ENCODE measurements at regions not wholly inside any gene's neighbourhood (a gene's known extent, or its start where the extent isn't known, plus 50 kb on each side); places are given as distances from the start of the nearest gene placed in this dataset.

DNA sequence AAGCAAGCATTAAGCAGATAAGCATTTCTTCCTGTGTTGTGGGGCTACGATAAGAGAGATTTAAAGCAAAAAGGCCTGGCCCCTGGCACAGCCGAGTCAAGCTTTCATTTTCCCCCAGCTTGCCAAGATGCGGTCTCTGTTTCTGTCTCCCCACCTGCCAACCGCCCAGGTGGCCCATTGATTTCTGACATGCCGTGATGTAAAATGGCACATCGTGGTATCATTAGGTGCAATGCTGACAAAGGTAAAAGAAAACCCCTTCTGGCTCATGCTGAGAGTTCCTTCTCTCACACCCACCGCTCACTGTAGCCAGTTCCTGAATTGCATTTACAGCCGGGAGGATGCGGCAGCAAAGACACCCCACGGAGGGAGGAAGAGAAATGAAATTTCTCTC, 62.8 kb downstream of the BOD1L2 start:
- Histone ChIP-seq H3K27ac (no peak overlapping the region), H3K4me2 (ENCODE audit: unreplicated experiment) (no peak overlapping the region), H4K20me1 (ENCODE audit: insufficient read depth) (no peaks in the 10 kb centered on the region), H3F3A (ENCODE audit: insufficient read depth) (no peaks in the 10 kb centered on the region), H3K9ac (no peak overlapping the region), H2AFZ (peak overlapping the region; percentile 13; the same call in 1 of the 2 replicates), H3K9me3 (ENCODE audit: low read depth) (no peaks in the 10 kb centered on the region), H3K79me2 (ENCODE audit: insufficient read depth) (no peaks in the 10 kb centered on the region), H3K9me2 (ENCODE audit: insufficient read depth) (no peaks in the 10 kb centered on the region), H3K4me1 (ENCODE audit: insufficient read depth) (peaks cover 13% of the 10 kb centered on the region), H3K27me3 (replicated peaks; ENCODE audit: insufficient read depth) (no peaks in the 10 kb centered on the region), H3K4me3 (no peak overlapping the region), H3K36me3 (ENCODE audit: low read depth) (no peaks in the 10 kb centered on the region)
- WGBS, 2 experiments (ENCODE audit: low coverage in 1 of 2, low lambda C conversion rate in 2 of 2, missing lambda C conversion rate in 2 of 2) = 62 to 66% methylated on average over 10 of the region's 10 CpGs
- no peak for DNase-seq
- TF ChIP-seq EZH2phosphoT487 (IDR thresholded peaks at IDR 0.05; ENCODE audit: insufficient read depth, low read depth) = no peak
- no peak for TF ChIP-seq EZH2 (IDR thresholded peaks at IDR 0.05; ENCODE audit: insufficient read depth, poor library complexity, severe bottlenecking)
- in situ Hi-C loops (cut with MboI) = no loop called here

DNA sequence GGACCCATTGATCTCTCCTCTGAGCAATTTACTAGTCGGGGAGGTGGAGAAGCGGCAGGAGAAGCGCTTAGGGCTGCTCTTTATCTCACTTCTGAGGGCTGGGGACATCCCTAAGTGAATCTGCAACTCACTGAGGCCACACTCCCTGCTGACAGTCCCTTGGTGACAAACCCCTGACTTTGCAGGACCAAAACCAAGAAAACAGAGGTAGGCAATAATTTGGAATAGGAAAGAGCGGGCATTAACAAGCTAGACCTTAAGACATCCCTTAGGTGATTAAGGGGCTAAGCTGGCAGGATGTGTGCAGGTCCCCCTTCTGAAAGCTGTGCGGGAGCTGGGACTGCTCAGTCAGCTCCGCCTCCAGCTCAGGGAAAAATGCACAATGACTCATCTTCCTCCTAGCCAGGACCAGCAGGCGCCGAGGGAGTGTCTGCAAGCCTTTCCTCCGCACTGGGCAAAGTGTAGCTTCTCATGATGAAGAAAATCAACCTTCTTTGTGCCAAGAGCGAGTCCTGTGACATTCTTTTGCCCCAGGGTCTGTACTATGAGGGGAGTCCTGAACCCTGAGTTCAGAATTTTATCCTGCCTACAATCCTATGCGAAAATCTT, 63.3 kb downstream of the BOD1L2 start:
- Histone ChIP-seq H2AFZ (peak overlapping the region; percentile 13; the same call in 1 of the 2 replicates), H3K27me3 (replicated peaks; ENCODE audit: insufficient read depth) (no peaks in the 10 kb centered on the region), H3K4me2 (ENCODE audit: unreplicated experiment) (peak overlapping the region; percentile 41), H3K36me3 (ENCODE audit: low read depth) (no peaks in the 10 kb centered on the region), H3K9ac (no peak overlapping the region), H3K79me2 (ENCODE audit: insufficient read depth) (no peaks in the 10 kb centered on the region), H3K4me1 (ENCODE audit: insufficient read depth) (peaks cover 13% of the 10 kb centered on the region), H3K4me3 (no peak overlapping the region), H3F3A (ENCODE audit: insufficient read depth) (no peaks in the 10 kb centered on the region), H3K9me3 (ENCODE audit: low read depth) (no peaks in the 10 kb centered on the region), H4K20me1 (ENCODE audit: insufficient read depth) (no peaks in the 10 kb centered on the region), H3K9me2 (ENCODE audit: insufficient read depth) (no peaks in the 10 kb centered on the region), H3K27ac (no peak overlapping the region)
- peak; percentile 92 for DNase-seq
- TF ChIP-seq EZH2phosphoT487 (IDR thresholded peaks at IDR 0.05; ENCODE audit: insufficient read depth, low read depth) (no peak), EZH2 (IDR thresholded peaks at IDR 0.05; ENCODE audit: insufficient read depth, poor library complexity, severe bottlenecking) (no peak)
- 4 to 5% methylated on average over 11 of the region's 11 CpGs for WGBS, 2 experiments (ENCODE audit: low coverage in 1 of 2, low lambda C conversion rate in 2 of 2, missing lambda C conversion rate in 2 of 2)
- in situ Hi-C loops (cut with MboI) = no loop called here

DNA sequence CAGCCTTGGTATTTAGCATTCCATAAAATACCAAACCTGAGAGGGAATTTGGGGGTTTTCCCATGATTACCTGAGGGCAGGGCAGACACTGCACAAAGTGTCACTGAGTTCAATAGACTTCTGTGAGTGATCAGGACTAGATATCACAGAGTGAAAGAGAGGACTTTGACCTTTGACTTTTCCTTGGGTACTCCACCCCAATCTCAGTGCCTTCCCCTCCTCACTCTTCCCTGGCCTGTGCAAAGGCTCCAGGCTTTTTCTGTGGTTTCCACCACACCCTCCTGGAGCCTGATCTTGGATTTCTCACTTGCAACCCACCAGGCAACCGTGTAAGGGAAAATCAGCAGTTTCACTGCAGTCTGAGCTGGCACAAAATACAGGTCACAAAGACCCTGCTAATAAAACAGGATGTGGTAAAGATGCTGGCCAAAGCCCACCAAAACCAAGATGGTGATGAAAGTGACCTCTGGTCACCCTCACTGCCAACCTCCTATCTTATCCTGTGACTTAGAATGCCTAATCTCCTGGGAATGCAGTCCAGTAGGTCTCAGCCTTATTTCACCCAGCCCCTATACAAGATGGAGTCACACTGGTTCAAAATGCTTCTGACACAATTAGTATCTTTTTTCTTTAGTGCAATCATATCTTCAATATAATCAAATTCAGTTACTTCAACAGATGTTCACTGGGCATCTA, 64.0 kb downstream of the BOD1L2 start:
- Histone ChIP-seq H4K20me1 (ENCODE audit: insufficient read depth) (no peaks in the 10 kb centered on the region), H3K79me2 (ENCODE audit: insufficient read depth) (no peaks in the 10 kb centered on the region), H3K27ac (no peak overlapping the region), H3K9ac (no peak overlapping the region), H3K4me3 (no peak overlapping the region), H3K36me3 (ENCODE audit: low read depth) (no peaks in the 10 kb centered on the region), H2AFZ (peak overlapping the region; percentile 13; the same call in 1 of the 2 replicates), H3F3A (ENCODE audit: insufficient read depth) (no peaks in the 10 kb centered on the region), H3K27me3 (replicated peaks; ENCODE audit: insufficient read depth) (no peaks in the 10 kb centered on the region), H3K4me2 (ENCODE audit: unreplicated experiment) (no peak overlapping the region), H3K9me3 (ENCODE audit: low read depth) (no peaks in the 10 kb centered on the region), H3K4me1 (ENCODE audit: insufficient read depth) (peaks cover 13% of the 10 kb centered on the region), H3K9me2 (ENCODE audit: insufficient read depth) (no peaks in the 10 kb centered on the region)
- DNase-seq = no peak
- 5 to 15% methylated on average over 1 of the region's 1 CpG for whole genome bisulfite sequencing, 2 experiments (ENCODE audit: low coverage in 1 of 2, low lambda C conversion rate in 2 of 2, missing lambda C conversion rate in 2 of 2)
- in situ Hi-C loops (cut with MboI) = no loop called here
- TF ChIP-seq EZH2phosphoT487 (IDR thresholded peaks at IDR 0.05; ENCODE audit: insufficient read depth, low read depth) (no peak), EZH2 (IDR thresholded peaks at IDR 0.05; ENCODE audit: insufficient read depth, poor library complexity, severe bottlenecking) (no peak)

DNA sequence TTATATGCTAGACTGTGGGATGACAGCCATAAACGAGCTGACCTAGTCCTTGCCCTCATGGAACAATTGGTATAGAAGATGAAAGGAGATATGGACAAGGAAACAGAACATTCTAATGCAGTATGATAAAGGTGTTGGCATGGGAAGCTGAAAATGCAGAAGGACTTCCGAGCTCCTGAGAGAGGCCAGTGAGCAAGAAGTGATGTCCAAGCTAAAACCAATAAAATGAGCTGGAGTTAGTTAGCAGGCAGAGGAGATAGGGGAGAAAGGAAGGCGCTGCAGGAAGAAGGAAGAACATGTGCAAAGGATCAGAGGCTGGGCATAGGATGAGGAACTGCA, 64.5 kb downstream of the BOD1L2 start:
- in situ Hi-C loops (cut with MboI) = no loop called here
- H3K79me2 ChIP-seq (ENCODE audit: insufficient read depth) = no peaks in the 10 kb centered on the region
- no peak for DNase-seq
- H3K27ac ChIP-seq = no peak overlapping the region
- TF ChIP-seq EZH2phosphoT487 (IDR thresholded peaks at IDR 0.05; ENCODE audit: insufficient read depth, low read depth) = no peak
- no peak for TF ChIP-seq EZH2 (IDR thresholded peaks at IDR 0.05; ENCODE audit: insufficient read depth, poor library complexity, severe bottlenecking)
- WGBS, 2 experiments (ENCODE audit: low coverage in 1 of 2, low lambda C conversion rate in 2 of 2, missing lambda C conversion rate in 2 of 2) = 72 to 73% methylated on average over 3 of the region's 3 CpGs
- H3K27me3 ChIP-seq (replicated peaks; ENCODE audit: insufficient read depth) = no peaks in the 10 kb centered on the region
- no peak overlapping the region for H3K4me2 ChIP-seq (ENCODE audit: unreplicated experiment)
- no peak overlapping the region for H3K4me3 ChIP-seq
- no peaks in the 10 kb centered on the region for H4K20me1 ChIP-seq (ENCODE audit: insufficient read depth)
- no peaks in the 10 kb centered on the region for H3K36me3 ChIP-seq (ENCODE audit: low read depth)
- no peaks in the 10 kb centered on the region for H3F3A ChIP-seq (ENCODE audit: insufficient read depth)
- no peak overlapping the region for H2AFZ ChIP-seq
- no peaks in the 10 kb centered on the region for H3K9me3 ChIP-seq (ENCODE audit: low read depth)
- no peak overlapping the region for H3K9ac ChIP-seq
- H3K4me1 ChIP-seq (ENCODE audit: insufficient read depth) = peaks cover 13% of the 10 kb centered on the region
- H3K9me2 ChIP-seq (ENCODE audit: insufficient read depth) = no peaks in the 10 kb centered on the region

All from GM23248 (cell line).